Stimulated activated naive B cell treated with anti-CD40 and anti-IgM and Interleukin-4, amounts not matched to agents 10 μg/mL and 1 μg/mL and 100 μg/mL, for 72 hours (primary cell): ENCODE measurements at regions not wholly inside any gene's neighbourhood (a gene's known extent, or its start where the extent isn't known, plus 50 kb on each side); places are given as distances from the start of the nearest gene placed in this dataset.

Experiments used
- ATAC-seq, 2 donors: fragments of 150-1000 bp; cut with Tn5 transposase; replicated peaks; 2 replicates each; pipeline ENCODE4 v1.10.0; 2021; ENCODE audit warnings: moderate library complexity in 1 of 2
- DNase-seq: peaks from one replicate; pipeline ENCODE4 v3.0.0; 2021
- H3K27ac Mint-ChIP-seq: one replicate; pipeline ENCODE4 v1.8.0; 2022; ENCODE audit warnings: mild to moderate bottlenecking, mixed read lengths
- H3K27me3 Mint-ChIP-seq, 2 donors: one replicate each; pipeline ENCODE4 v1.8.0; 2022; ENCODE audit warnings: mixed read lengths in 2 of 2
- H3K36me3 Mint-ChIP-seq, 2 donors: one replicate each; pipeline ENCODE4 v1.8.0; 2022; ENCODE audit warnings: mixed read lengths in 2 of 2, mild to moderate bottlenecking in 1 of 2
- H3K4me1 Mint-ChIP-seq, 2 donors: one replicate each; pipeline ENCODE4 v1.8.0; 2022; ENCODE audit warnings: mixed read lengths in 2 of 2, mild to moderate bottlenecking in 1 of 2
- H3K4me3 Mint-ChIP-seq, 2 donors: one replicate each; pipeline ENCODE4 v1.8.0; 2022; ENCODE audit warnings: mild to moderate bottlenecking in 2 of 2, mixed read lengths in 2 of 2, moderate library complexity in 1 of 2
- H3K9me3 Mint-ChIP-seq, 2 donors: one replicate each; pipeline ENCODE4 v1.8.0; 2022; ENCODE audit warnings: mixed read lengths in 2 of 2, mild to moderate bottlenecking in 1 of 2

- ATAC-seq (no peak), DNase-seq (no peak)
- Mint-ChIP-seq H3K4me1 (peaks cover 0 to 6% of the 10 kb centered on the region in 2 donors), H3K9me3 (peaks cover 4 to 6% of the 10 kb centered on the region in 2 donors), H3K36me3 (peaks cover 4 to 6% of the 10 kb centered on the region in 2 donors), H3K27me3 (no peaks in the 10 kb centered on the region), H3K4me3 (no peak overlapping the region), H3K27ac (no peak overlapping the region)
Measured at GRCh38 chr3:177994976-177995375, 541.3 kb upstream of the KCNMB2 start.

- Mint-ChIP-seq H3K27ac (no peak overlapping the region), H3K4me3 (no peak overlapping the region), H3K4me1 (peaks cover 0 to 6% of the 10 kb centered on the region in 2 donors), H3K36me3 (peaks cover 4 to 6% of the 10 kb centered on the region in 2 donors), H3K9me3 (peaks cover 6% of the 10 kb centered on the region in 2 donors), H3K27me3 (no peaks in the 10 kb centered on the region)
- ATAC-seq, result no peak
- no peak for DNase-seq
Measured at GRCh38 chr3:177995381-177996085, 540.7 kb upstream of the KCNMB2 start.

DNA sequence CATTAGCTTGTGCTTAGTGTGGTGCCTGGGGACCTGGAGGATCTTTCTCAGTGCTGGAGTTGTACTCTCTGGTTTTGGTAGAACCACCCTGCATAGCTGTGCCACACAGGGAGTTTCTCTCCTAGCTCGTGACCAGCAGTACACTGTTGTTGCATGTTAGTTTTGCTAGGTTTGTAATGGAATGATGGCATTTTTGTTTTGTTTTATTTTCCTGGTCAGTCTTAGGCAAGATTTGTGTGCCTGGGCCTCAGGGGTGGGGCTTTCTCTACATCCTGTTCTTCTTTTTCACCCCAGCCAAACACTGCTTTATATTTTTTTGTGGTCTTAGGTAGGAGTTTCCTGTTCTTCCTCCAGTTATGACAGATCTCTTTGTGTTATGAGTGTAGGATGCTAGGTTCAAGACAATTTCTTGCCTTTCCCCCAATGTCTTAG lies 534.5 kb upstream of the KCNMB2 start:
- Mint-ChIP-seq H3K36me3 (peaks cover 6% of the 10 kb centered on the region in 2 donors), H3K9me3 (peaks cover 13 to 18% of the 10 kb centered on the region in 2 donors), H3K4me3 (no peak overlapping the region), H3K27me3 (no peaks in the 10 kb centered on the region), H3K27ac (peak overlapping the region; percentile 27), H3K4me1 (peaks cover 11 to 20% of the 10 kb centered on the region in 2 donors)
- DNase-seq (peak; percentile 1), ATAC-seq (peak; percentile 92 to 94)

DNA sequence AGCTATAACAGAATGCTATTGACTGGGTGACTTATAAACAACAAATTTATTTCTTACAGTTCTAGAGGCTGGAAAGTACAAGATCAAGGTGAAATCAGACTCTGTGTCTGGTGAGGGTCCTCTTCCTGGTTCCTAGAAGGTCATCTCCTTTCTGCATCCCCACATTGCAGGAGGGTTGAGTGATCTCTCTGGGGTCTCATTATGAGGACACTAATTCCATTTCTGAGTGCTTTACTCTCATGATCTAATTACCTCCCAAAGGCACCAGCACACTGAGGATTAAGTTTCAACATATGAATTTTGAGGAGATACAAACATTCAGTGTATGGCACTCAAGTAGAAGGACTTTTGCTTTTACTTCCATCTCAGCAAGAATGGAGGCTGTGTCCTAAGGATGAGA lies 534.1 kb upstream of the KCNMB2 start:
- ATAC-seq (peak; percentile 17 to 21), DNase-seq (no peak)
- H3K9me3 Mint-ChIP-seq, result peaks cover 13 to 18% of the 10 kb centered on the region in 2 donors
- H3K27ac Mint-ChIP-seq, result peak overlapping the region; percentile 27
- no peak overlapping the region for H3K4me3 Mint-ChIP-seq
- peaks cover 11 to 20% of the 10 kb centered on the region in 2 donors for H3K4me1 Mint-ChIP-seq
- peaks cover 6% of the 10 kb centered on the region in 2 donors for H3K36me3 Mint-ChIP-seq
- no peaks in the 10 kb centered on the region for H3K27me3 Mint-ChIP-seq

DNA sequence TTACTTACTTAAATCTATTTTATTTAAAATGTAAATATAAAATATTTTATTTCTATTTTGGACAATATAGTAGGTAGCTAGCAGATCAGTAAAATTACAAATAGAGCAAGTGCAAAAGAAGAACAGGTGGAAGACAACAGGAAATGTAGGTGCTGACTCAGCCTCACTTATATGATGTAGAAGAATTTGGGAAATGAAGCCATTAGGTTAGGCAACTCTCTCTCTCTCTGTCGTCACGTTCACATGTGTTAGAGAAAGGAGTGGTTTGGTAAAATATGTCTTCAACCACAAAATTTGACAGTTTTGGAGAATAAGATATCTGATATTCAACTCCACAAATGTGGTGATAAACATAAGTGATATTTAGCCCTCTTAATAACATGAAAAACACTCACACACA lies 532.5 kb upstream of the KCNMB2 start:
- Mint-ChIP-seq H3K36me3 (peaks cover 6% of the 10 kb centered on the region in 2 donors), H3K27ac (no peak overlapping the region), H3K9me3 (peaks cover 13 to 18% of the 10 kb centered on the region in 2 donors), H3K27me3 (peaks cover 0 to under 1% of the 10 kb centered on the region in 2 donors), H3K4me3 (no peak overlapping the region), H3K4me1 (peaks cover 11 to 20% of the 10 kb centered on the region in 2 donors)
- DNase-seq, result no peak
- no peak for ATAC-seq

DNA sequence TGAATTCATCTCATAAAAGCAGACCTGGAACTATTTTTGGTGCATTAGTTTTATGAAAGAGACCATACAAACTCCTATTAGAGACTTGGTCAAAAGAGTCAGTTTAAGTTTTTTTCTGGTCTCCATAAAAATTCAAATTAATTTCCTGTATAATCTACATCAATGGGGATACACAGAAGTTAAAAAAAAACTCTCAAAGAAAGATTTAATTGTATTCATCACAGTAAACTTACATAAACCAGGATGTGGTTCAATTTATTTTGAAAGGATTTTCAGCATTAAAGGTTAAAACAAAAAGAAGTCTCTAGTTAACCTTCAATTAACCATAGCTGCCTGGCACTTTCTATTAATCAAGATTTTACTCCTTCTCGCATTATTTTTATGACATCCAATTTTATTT lies 530.3 kb upstream of the KCNMB2 start:
- peaks cover 8 to 12% of the 10 kb centered on the region in 2 donors for H3K9me3 Mint-ChIP-seq
- H3K27me3 Mint-ChIP-seq, result peaks cover 0 to 3% of the 10 kb centered on the region in 2 donors
- peaks cover 0 to 2% of the 10 kb centered on the region in 2 donors for H3K36me3 Mint-ChIP-seq
- no peak overlapping the region for H3K4me3 Mint-ChIP-seq
- peaks cover 11 to 20% of the 10 kb centered on the region in 2 donors for H3K4me1 Mint-ChIP-seq
- ATAC-seq (no peak), DNase-seq (no peak)
- H3K27ac Mint-ChIP-seq, result no peak overlapping the region

DNA sequence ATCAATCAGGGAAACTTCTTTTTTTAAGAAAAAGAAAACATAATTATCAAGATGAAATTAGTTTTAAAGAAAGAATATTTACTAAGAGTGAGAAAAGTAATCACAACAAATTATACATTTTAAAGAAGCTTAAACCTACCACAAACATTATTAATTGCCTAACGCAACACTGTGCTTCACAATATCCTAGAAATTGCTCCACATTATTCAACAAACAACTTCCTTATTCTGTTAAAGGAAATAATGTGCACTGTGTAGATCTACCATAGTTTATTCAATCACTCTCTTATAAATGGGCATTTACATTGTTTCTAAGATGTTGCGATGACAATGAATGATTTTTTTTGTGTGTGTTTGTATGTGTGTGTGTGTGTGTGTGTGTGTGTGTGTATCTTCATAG lies 525.9 kb upstream of the KCNMB2 start:
- H3K27ac Mint-ChIP-seq, result no peak overlapping the region
- no peaks in the 10 kb centered on the region for H3K9me3 Mint-ChIP-seq
- peak overlapping the region in 1 of 2 donors; percentile 5 for H3K4me3 Mint-ChIP-seq
- no peaks in the 10 kb centered on the region for H3K36me3 Mint-ChIP-seq
- peaks cover 0 to 2% of the 10 kb centered on the region in 2 donors for H3K4me1 Mint-ChIP-seq
- ATAC-seq, result no peak
- H3K27me3 Mint-ChIP-seq, result peaks cover 0 to 3% of the 10 kb centered on the region in 2 donors
- DNase-seq, result no peak

DNA sequence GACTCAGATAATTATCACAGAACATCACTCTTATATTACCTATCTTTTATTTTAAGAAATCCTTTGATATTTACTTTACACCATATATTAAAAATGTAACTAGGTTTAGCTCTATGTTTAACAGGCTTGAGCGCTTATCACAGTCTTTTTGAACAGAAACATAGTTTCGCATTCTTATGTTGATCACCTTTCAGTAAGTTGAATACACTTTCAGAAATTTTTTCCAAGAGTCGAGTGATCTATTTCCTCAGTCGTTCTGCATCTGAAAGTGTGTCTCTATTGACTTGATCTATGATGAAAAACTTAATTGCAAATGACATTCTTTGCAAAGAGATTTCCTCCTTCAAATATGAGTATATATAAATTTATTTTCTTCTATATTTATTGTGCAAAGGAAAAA lies 516.6 kb upstream of the KCNMB2 start:
- H3K27ac Mint-ChIP-seq, result no peak overlapping the region
- H3K9me3 Mint-ChIP-seq, result no peaks in the 10 kb centered on the region
- H3K27me3 Mint-ChIP-seq, result peaks cover 0 to 4% of the 10 kb centered on the region in 2 donors
- H3K4me1 Mint-ChIP-seq, result no peaks in the 10 kb centered on the region
- DNase-seq, result no peak
- ATAC-seq, result no peak
- no peaks in the 10 kb centered on the region for H3K36me3 Mint-ChIP-seq
- no peak overlapping the region for H3K4me3 Mint-ChIP-seq

DNA sequence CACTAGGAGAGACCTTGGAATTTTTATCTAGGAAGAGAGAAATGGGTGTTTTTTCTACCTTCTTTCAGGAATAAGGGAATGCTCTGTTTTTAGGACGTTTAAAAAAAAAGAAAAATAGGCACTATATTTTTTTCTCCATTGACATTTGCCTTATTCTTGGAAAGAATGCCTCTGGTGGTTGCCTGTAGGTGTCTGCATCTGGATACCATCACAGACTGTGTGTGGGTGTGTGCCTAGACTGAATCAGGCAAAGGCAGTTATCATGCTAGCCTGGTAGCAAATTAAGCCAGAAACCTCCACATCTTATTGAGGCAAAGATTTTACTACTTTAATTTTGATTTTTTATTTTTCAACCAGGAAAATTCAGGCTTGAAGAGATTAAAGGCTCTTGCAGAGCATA lies 513.6 kb upstream of the KCNMB2 start:
- H3K27me3 Mint-ChIP-seq, result peaks cover 0 to 4% of the 10 kb centered on the region in 2 donors
- H3K9me3 Mint-ChIP-seq, result no peaks in the 10 kb centered on the region
- H3K4me1 Mint-ChIP-seq, result no peaks in the 10 kb centered on the region
- H3K27ac Mint-ChIP-seq, result no peak overlapping the region
- no peaks in the 10 kb centered on the region for H3K36me3 Mint-ChIP-seq
- ATAC-seq (no peak), DNase-seq (no peak)
- H3K4me3 Mint-ChIP-seq, result no peak overlapping the region

- ATAC-seq (peak; percentile 65 to 70), DNase-seq (no peak)
- Mint-ChIP-seq H3K4me3 (no peak overlapping the region), H3K27me3 (no peaks in the 10 kb centered on the region), H3K4me1 (peaks cover 3 to 6% of the 10 kb centered on the region in 2 donors), H3K36me3 (no peaks in the 10 kb centered on the region), H3K27ac (no peak overlapping the region), H3K9me3 (no peaks in the 10 kb centered on the region)
Measured at GRCh38 chr3:178028933-178029332, 507.3 kb upstream of the KCNMB2 start.

GRCh38 chr3:178036451-178037144 lies 499.6 kb upstream of the KCNMB2 start:
- Mint-ChIP-seq H3K27ac (no peak overlapping the region), H3K27me3 (peaks cover 0 to 4% of the 10 kb centered on the region in 2 donors), H3K9me3 (peaks cover 0 to 4% of the 10 kb centered on the region in 2 donors), H3K4me1 (no peaks in the 10 kb centered on the region), H3K36me3 (no peaks in the 10 kb centered on the region), H3K4me3 (no peak overlapping the region)
- ATAC-seq (no peak), DNase-seq (no peak)

DNA sequence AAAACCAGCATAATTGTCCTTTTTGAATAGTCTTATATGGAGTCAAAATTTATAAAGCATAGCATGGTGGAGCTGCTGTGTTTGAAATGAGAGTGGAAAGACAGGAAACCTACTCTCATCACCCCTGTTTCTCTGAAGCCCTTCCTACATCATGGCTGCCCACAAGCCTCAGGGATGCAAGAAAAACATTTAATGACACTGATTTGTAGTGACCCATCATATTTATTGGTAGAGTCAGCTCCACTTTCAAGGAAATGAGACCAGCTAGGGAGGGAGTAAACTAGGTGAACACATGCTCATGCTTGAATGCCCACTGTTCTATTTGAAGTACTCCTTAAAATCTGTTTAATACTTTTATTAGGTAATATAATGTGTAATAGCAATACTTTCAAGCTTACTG lies 494.3 kb upstream of the KCNMB2 start:
- H3K36me3 Mint-ChIP-seq, result no peaks in the 10 kb centered on the region
- peaks cover 0 to 4% of the 10 kb centered on the region in 2 donors for H3K27me3 Mint-ChIP-seq
- no peak overlapping the region for H3K27ac Mint-ChIP-seq
- no peaks in the 10 kb centered on the region for H3K4me1 Mint-ChIP-seq
- H3K4me3 Mint-ChIP-seq, result no peak overlapping the region
- peaks cover 0 to 3% of the 10 kb centered on the region in 2 donors for H3K9me3 Mint-ChIP-seq
- DNase-seq (no peak), ATAC-seq (no peak)

GRCh38 chr3:178042376-178042775 lies 493.9 kb upstream of the KCNMB2 start:
- ATAC-seq, result no peak
- DNase-seq, result no peak
- Mint-ChIP-seq H3K4me1 (no peaks in the 10 kb centered on the region), H3K4me3 (no peak overlapping the region), H3K36me3 (no peaks in the 10 kb centered on the region), H3K27ac (no peak overlapping the region), H3K9me3 (peaks cover 0 to 3% of the 10 kb centered on the region in 2 donors), H3K27me3 (peaks cover 0 to 4% of the 10 kb centered on the region in 2 donors)

DNA sequence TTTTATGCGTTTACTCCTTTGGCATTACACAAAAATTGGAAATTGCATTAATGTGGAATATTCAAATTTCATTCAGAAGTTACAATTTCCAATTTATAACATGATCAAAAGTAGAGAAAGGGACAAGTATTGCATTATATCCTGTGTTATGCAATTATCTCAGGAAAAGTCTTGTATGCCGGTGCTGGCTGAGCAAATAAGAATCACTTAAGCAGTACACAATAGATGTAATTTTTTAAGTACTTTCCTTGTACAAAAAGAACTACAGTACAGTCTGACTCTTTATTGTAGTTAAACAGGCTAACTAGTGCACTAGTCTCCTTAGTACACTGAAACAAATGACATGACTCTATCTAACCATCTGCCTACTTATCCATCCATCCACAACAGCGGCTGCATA lies 493.2 kb upstream of the KCNMB2 start:
- H3K36me3 Mint-ChIP-seq, result no peaks in the 10 kb centered on the region
- ATAC-seq, result no peak
- H3K9me3 Mint-ChIP-seq, result peaks cover 0 to 3% of the 10 kb centered on the region in 2 donors
- no peak for DNase-seq
- H3K4me3 Mint-ChIP-seq, result no peak overlapping the region
- H3K4me1 Mint-ChIP-seq, result no peaks in the 10 kb centered on the region
- H3K27me3 Mint-ChIP-seq, result no peaks in the 10 kb centered on the region
- H3K27ac Mint-ChIP-seq, result no peak overlapping the region

DNA sequence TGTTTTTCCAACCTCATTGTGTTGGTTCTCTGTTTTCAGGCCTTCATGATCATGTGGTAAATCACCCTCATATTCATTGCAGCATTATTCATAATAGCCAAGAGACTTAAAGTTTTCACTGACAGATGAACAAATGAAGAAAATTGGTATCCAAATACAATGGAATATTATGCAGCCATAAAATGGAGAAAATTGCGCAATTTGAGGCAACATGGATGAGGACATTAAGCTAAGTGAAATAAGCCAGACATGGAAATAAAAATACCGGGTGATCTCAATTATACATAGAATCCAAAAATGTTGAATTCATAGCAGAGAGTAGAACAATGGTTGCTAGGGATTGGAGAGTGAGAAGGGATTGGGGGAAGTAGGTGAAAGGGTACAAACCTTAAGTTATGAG lies 491.9 kb upstream of the KCNMB2 start:
- no peaks in the 10 kb centered on the region for H3K4me1 Mint-ChIP-seq
- ATAC-seq, result no peak

More for the DNA sequence above, 491.9 kb upstream of the KCNMB2 start:
- Mint-ChIP-seq H3K9me3 (peaks cover 0 to 3% of the 10 kb centered on the region in 2 donors), H3K36me3 (no peaks in the 10 kb centered on the region), H3K27ac (no peak overlapping the region), H3K4me3 (no peak overlapping the region), H3K27me3 (peaks cover 0 to under 1% of the 10 kb centered on the region in 2 donors)
- DNase-seq, result no peak
